Activated CD8-positive, alpha-beta T cell treated with anti-CD3 and anti-CD28 coated beads for 36 hours (primary cell): ENCODE measurements at regions not wholly inside any gene's neighbourhood (a gene's known extent, or its start where the extent isn't known, plus 50 kb on each side); places are given as distances from the start of the nearest gene placed in this dataset.

Source experiments
- ATAC-seq: fragments of 200-7000 bp; cut with Tn5 transposase; one replicate; pipeline ENCODE4 v1.10.0; 2021; ENCODE audit warnings: mild to moderate bottlenecking, moderate library complexity
- CTCF ChIA-PET: fragments of 350-600 bp; sonication (Branson Sonifier 250); formaldehyde crosslinking; loops from one replicate; lab custom pipeline; 2021; ENCODE audit warnings: antibody characterized with exemption; lab: Charles Lee
- POLR2A ChIA-PET: fragments of 350-600 bp; sonication (Branson Sonifier 250); formaldehyde crosslinking; loops from one replicate; lab custom pipeline; 2021; ENCODE audit warnings: antibody characterized with exemption; lab: Charles Lee
- DNase-seq: peaks from one replicate; pipeline ENCODE4 v3.0.0-alpha.2; 2020
- H3K27ac Mint-ChIP-seq: one replicate; pipeline ENCODE4 v1.8.0; 2021; ENCODE audit warnings: mild to moderate bottlenecking, mixed read lengths
- H3K27me3 Mint-ChIP-seq: one replicate; pipeline ENCODE4 v1.8.0; 2021; ENCODE audit warnings: mixed read lengths
- H3K36me3 Mint-ChIP-seq: one replicate; pipeline ENCODE4 v1.8.0; 2021; ENCODE audit warnings: low read depth, mixed read lengths
- H3K4me1 Mint-ChIP-seq: one replicate; pipeline ENCODE4 v1.8.0; 2021; ENCODE audit warnings: low read depth, mixed read lengths
- H3K4me3 Mint-ChIP-seq: one replicate; pipeline ENCODE4 v1.8.0; 2021; ENCODE audit warnings: mild to moderate bottlenecking, moderate library complexity, mixed read lengths
- H3K9me3 Mint-ChIP-seq: one replicate; pipeline ENCODE4 v1.8.0; 2021; ENCODE audit warnings: mixed read lengths
- CTCF ChIP-seq: fragments of 200-600 bp; IDR thresholded peaks from one replicate; pipeline ENCODE4 v1.8.0; 2022; ENCODE audit warnings: antibody characterized with exemption, mild to moderate bottlenecking
- intact Hi-C: fragments of 100-400 bp; cut with micrococcal nuclease; formaldehyde crosslinking; loops from one replicate; pipeline ENCODE4 v1.10.0; 2022

GRCh38 chr5:60355181-60355580, 344.8 kb downstream of the DEPDC1B start:
- Mint-ChIP-seq H3K27me3 (no peaks in the 10 kb centered on the region), H3K36me3 (no peaks in the 10 kb centered on the region), H3K27ac (no peak overlapping the region), H3K4me3 (no peak overlapping the region), H3K4me1 (no peaks in the 10 kb centered on the region), H3K9me3 (no peaks in the 10 kb centered on the region)
- ChIA-PET POLR2A (no interaction called here), CTCF (no interaction called here)
- intact Hi-C loops = no loop called here
- no peak for DNase-seq
- no peak for TF ChIP-seq CTCF
- no peak for ATAC-seq

- intact Hi-C loops = no loop called here
- DNase-seq (no peak), ATAC-seq (no peak)
- H3K27ac Mint-ChIP-seq = no peak overlapping the region
- H3K4me3 Mint-ChIP-seq = no peak overlapping the region
- CTCF ChIA-PET = interaction anchor here (0.7 kb wide), 1 partner anchor 315 kb away, joined by 3 read pairs; no protein-coding TSS in a partner anchor
- H3K4me1 Mint-ChIP-seq = no peaks in the 10 kb centered on the region
- no peak for TF ChIP-seq CTCF
- POLR2A ChIA-PET = no interaction called here
- H3K36me3 Mint-ChIP-seq = no peaks in the 10 kb centered on the region
- H3K9me3 Mint-ChIP-seq = no peaks in the 10 kb centered on the region
- H3K27me3 Mint-ChIP-seq = no peaks in the 10 kb centered on the region
Observed at GRCh38 chr5:60354311-60354710, 345.7 kb downstream of the DEPDC1B start.

GRCh38 chr5:60352992-60353599, 346.9 kb downstream of the DEPDC1B start:
- TF ChIP-seq CTCF = no peak
- no peak for ATAC-seq
- ChIA-PET CTCF (no interaction called here), POLR2A (no interaction called here)
- intact Hi-C loops = no loop called here
- no peaks in the 10 kb centered on the region for H3K9me3 Mint-ChIP-seq
- no peaks in the 10 kb centered on the region for H3K4me1 Mint-ChIP-seq
- no peak overlapping the region for H3K4me3 Mint-ChIP-seq
- no peak for DNase-seq
- no peaks in the 10 kb centered on the region for H3K36me3 Mint-ChIP-seq
- no peaks in the 10 kb centered on the region for H3K27me3 Mint-ChIP-seq
- H3K27ac Mint-ChIP-seq = no peak overlapping the region

- H3K27ac Mint-ChIP-seq = no peak overlapping the region
- POLR2A ChIA-PET = no interaction called here
- no peaks in the 10 kb centered on the region for H3K9me3 Mint-ChIP-seq
- no peaks in the 10 kb centered on the region for H3K36me3 Mint-ChIP-seq
- no peak for ATAC-seq
- CTCF ChIA-PET = no interaction called here
- H3K4me1 Mint-ChIP-seq = no peaks in the 10 kb centered on the region
- intact Hi-C loops = no loop called here
- no peaks in the 10 kb centered on the region for H3K27me3 Mint-ChIP-seq
- no peak overlapping the region for H3K4me3 Mint-ChIP-seq
- no peak for DNase-seq
- TF ChIP-seq CTCF = no peak
Observed at GRCh38 chr5:60350794-60351193, 349.2 kb downstream of the DEPDC1B start.

- intact Hi-C loops = no loop called here
- DNase-seq = no peak
- Mint-ChIP-seq H3K9me3 (no peaks in the 10 kb centered on the region), H3K27ac (no peak overlapping the region), H3K27me3 (no peaks in the 10 kb centered on the region), H3K4me3 (no peak overlapping the region), H3K4me1 (no peaks in the 10 kb centered on the region), H3K36me3 (no peaks in the 10 kb centered on the region)
- ChIA-PET POLR2A (no interaction called here), CTCF (no interaction called here)
- no peak for TF ChIP-seq CTCF
- no peak for ATAC-seq
Observed at GRCh38 chr5:60349891-60350415, 350.0 kb downstream of the DEPDC1B start.
